Activated CD4-positive, alpha-beta T cell treated with anti-CD3 and anti-CD28 coated beads, Interleukin-2, amount 50 U/mL, for 4 hours (primary cell): ENCODE measurements at regions not wholly inside any gene's neighbourhood (a gene's known extent, or its start where the extent isn't known, plus 50 kb on each side); places are given as distances from the start of the nearest gene placed in this dataset.
"Not testable (repeated sequence)": the region's sequence is repeated elsewhere in the genome, so short reads cannot be mapped to it uniquely, and the experiment has no call there.

Source experiments
- DNase-seq, 2 experiments: peaks; one replicate each; pipeline ENCODE4 v3.0.0-alpha.2; 2020

DNA sequence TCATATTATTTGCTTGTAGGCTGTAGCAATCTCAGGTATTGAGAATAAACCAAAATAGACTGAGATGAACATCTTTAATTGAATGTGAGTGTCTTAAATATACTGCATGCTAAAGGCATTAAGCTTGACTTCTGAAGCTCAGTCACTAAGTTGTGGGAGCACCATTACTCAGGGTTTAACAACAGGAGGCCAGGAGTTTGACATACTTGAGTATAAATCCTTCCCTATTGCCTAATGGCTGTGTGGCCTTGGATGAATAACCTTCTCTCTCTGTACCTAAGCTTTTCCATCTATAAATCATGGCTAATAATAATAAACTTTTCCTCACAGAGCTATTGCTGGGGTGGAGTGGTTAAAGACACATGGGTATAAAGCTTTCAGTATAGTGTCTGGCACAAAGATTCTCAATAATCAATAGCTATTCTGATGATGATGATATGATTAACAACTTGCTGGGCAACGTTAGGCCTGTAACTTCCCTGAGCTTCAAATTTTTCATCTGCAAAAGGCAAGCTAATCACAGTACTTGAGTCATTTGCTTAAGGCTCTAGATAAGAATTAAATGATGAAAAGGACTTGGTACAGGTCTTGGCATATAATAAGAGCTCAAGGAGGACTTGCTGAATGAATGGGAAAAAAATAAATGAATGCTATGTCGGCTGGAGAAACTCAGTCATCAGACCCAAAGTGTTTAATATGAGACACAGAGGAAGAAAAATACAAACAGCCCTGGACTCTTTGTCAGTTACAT is 174.0 kb upstream of the IL12B start:
- DNase-seq = no peak

GRCh38 chr5:159504857-159505304 is 174.6 kb upstream of the IL12B start:
- DNase-seq = no peak

GRCh38 chr5:159507055-159507454 is 176.8 kb upstream of the IL12B start:
- no peak for DNase-seq

- no peak for DNase-seq
Observed at GRCh38 chr5:159507661-159508060, 177.4 kb upstream of the IL12B start.

DNA sequence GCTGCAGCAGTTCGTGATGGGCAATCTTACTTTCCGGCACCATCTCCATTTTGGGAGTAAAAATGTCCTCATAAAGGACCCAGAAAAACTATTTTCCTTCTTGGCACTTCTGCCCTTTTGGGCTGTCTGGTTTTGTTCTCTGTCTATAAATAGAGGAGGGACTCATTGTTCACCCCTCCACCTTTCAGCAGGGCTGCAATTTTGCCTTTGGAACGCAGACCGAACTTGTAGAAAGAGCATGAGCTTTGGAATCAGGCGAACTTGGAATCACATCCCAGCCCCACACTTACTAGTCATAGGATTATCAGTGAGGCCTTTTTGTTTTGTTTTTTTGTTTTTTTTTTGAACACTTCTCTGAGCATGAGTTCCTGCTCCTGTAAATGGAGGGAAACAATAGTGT is 178.1 kb upstream of the IL12B start:
- no peak for DNase-seq

DNA sequence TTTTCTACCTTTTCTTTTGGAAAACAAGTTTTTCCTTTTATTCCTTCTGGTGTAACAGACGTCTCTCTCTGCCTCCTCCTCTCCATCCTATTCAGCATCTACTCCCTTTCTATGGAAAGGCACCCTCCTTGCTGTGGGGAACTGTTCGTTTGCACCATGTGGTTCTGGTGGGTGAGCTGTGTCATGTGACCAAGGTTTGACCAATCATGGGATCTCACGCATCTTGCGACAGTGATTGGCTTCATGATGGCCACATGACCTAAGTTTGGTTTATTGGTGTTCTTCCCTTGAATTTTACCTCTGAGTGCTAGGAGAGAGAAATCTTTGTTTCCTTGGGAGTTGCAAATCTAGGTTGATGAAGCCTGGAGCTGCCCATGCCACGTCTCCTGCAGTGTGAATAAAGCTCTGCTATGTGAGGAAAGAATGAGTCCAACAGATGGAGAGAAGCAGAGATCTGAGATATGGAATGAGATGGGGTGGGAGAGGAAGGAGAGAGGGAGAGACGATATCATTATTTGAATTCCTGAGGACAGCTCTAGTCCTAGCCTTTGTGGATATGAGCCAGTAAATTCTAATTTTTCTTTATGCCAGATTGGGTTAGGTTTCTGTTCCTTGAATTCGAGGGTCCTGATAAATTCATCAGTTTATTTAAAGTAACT is 178.8 kb upstream of the IL12B start:
- no peak for DNase-seq

DNA sequence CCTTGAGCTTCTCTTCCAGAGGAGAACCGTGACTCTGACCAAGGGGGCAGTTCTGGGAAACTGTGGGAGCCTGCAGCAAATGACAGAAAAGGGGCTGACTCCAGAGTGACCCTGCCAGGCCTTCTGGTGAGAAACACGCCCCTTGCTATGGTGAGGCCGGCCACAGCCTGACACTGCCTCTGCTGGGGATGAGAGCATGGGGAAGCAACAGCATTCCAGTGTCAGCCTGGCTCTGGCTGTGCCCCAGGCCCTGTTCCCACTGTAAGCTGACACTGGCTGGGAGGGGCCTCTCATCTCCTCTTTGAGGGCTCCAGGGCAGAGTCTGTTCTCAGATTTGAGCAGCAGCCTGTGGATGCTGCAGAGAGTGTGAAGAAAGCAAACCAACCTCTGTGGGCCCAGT is 180.0 kb upstream of the IL12B start:
- DNase-seq = no peak

DNA sequence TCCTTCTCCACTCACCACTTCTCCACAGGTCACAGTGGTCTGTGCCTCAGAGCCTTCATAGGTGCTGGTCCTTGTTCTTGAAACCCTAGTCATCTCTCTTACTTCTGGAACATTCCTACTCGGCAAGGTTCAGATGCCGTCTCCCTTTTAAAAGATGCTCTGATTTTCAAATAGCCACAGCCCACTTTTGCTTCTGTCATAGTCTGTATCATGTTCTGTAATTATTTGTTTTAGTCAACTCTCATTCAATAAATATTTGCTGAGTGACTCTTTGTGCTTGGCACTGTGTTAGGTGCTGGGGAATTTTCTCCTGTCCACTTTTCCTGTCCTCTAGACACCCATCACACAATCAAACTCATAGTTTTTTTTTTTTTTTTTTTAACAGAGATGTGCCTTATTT is 181.3 kb upstream of the IL12B start:
- no peak for DNase-seq

DNA sequence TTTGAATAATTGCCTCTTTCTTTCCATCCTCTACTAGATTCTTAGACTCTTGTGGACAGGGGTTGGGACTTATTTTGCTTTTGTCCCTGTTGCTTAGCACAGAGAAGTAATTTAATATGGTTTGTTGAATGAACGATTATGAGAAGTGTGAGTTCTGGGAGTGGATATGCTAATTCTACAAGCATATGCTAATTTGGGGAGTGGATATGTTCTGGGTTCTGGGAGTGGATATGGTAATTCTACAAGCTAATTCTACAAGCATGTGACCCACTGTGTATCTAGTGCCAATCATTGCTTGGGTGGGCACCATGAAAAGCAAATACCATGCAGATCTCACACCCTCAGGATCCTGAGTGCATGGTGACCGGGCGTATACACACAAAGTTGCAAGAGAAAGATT is 181.8 kb upstream of the IL12B start:
- DNase-seq = no peak

DNA sequence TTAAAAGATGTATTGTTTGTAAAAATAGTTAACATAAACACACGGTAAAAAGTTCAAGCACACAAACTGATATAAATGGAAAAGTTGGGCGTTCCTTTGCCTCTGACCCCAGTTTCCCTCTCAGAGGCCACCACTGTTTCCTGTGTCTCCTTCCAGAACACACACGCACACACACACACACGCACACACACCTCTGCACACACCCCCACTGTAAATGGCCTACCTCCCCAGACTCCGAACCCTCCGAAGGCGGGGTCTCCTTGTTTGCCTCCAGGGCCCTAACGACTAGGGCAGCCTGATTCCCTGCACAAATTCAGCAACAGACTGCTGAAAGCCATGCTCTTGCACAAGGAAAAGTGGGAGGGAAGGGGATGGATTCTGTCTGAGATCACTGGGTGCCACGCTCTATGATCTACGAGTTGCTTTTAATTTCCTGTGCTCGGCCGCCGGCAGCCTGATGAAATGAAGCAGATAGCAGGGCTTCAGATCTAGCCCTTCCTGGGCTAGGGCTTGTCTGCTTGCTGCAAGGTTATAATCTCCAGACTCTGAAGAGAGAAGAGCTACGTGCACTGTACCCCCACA is 184.0 kb upstream of the IL12B start:
- DNase-seq = no peak

DNA sequence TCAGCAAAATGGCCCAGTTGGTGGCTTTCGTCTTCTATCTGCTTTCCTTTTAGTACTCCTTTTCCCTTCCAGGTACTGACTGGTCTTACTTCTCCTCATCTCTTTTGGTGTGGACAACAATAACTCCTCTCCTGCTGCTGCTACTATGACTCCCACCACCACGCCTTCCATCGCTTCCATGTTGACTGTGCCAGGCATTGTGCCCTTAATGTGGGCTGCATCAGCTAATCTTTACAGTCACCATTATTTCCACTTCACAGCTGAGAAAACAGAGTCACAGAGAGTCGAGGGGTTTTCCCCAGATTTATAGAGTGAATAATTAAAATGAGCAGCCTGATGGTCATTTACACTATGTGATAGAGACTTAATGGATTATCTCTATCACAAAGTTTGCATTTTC is 184.9 kb upstream of the IL12B start:
- no peak for DNase-seq

- peak; percentile 37 to 38 for DNase-seq
Observed at GRCh38 chr5:159515909-159516415, 185.7 kb upstream of the IL12B start.

GRCh38 chr5:159518371-159518770 is 188.1 kb upstream of the IL12B start:
- DNase-seq = no peak

DNA sequence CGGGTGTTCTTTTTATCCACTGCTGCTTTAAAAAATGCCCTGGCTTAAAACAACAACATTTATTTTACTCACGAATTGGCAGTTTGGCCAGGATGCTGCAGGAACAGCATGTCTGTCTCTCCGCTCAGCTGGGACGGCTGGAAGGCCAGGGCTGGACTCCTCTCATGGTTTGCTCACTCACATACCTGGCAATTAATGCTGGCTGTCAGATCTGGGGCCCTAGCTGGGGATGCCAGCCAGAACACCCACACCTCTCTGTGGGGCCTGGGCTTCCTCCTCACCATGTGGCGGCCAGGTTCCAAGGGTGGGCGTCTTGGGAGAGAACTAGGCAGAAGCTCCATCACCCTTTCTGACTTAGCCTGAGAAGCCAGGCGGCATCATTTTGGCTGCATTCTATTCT is 189.1 kb upstream of the IL12B start:
- no peak for DNase-seq

DNA sequence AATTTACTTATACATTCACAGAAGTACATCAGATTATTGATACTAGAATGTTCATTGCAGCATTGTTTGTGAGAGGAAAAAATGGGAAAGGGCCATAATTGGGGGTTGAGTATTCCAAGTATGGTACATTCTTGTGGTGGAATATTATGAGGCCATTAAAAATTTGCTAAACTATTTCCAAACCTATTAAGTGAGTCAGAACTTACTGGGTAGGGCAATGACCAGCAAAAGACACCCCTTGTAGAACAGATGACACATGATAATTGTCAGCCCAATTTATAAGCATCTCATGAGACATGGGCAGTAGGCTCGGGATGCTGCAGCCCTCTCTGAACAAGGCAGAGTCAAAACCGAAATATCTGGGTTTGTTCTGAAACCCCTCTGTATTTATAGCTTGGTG is 192.6 kb upstream of the IL12B start:
- DNase-seq = no peak

DNA sequence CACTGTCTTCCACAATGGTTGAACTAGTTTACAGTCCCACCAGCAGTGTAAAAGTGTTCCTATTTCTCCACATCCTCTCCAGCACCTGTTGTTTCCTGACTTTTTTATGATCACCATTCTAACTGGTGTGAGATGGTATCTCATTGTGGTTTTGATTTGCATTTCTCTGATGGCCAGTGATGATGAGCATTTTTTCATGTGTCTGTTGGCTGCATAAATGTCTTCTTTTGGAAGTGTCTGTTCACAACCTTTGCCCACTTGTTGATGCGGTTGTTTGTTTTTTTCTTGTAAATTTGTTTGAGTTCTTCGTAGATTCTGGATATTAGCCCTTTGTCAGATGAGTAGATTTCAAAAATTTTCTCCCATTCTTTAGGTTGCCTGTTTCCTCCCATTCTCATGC is 194.0 kb upstream of the IL12B start:
- not testable (repeated sequence) for DNase-seq

- DNase-seq = no peak
Observed at GRCh38 chr5:159525117-159525516, 194.8 kb upstream of the IL12B start.

DNA sequence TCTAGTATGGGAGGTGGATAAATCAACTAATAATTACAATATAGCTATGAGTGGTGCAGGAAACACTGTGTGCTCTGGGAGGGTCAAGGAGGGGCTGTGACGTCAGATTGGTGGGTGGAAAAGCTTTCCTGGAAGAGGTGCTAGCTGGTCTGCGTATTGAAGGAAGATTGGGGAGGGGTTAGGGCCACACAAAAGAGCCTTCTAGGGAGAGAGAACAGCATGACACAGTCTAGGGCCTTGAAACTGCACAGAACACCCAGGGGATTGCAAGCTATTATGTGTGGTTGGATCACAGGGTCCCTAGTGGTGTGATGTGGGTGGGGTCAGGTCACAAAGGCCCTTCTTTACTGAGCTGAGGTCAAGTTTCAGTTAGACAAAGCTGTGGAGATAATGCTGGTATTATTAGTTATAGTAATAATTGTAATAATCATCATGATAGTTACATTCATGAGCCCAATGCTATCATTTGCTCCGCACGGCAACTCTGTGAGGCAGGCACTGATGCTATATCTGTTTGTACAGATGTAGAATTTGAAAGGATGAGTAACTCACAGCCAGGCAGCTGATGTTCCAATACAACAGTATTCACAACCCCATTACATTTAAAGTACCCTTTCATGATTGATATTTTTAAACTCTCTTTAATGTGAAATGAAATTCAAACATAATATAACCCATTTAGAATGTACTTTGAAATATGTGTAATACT is 197.4 kb upstream of the IL12B start:
- DNase-seq = no peak

DNA sequence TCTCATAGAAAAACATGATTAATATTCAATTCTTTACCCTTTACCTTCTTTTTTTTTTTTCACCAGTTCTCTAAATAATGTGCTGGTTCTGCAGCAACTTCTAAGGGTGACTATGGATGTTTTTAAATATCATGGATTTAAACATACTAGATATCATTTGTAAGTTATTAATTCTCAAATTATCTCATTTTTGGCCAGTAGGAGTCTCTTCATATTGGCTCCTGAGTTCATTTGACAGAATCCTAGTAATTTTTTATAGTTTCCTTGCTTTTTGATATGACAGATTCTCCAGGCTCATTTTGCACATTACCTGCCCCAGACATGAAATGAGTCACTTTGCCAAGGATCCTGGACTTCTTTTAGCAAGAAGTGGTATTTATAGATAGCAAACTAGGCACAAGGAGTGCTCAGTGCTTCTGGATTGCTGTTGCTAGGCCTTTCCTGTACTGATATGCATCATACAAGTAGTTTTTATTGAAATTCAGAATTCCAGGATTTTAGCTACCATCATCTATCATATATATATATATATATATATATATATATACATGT is 201.3 kb upstream of the IL12B start:
- DNase-seq = no peak

- DNase-seq = no peak
Observed at GRCh38 chr5:159533197-159533596, 202.9 kb upstream of the IL12B start.

- DNase-seq = no peak
Observed at GRCh38 chr5:159536166-159536565, 205.9 kb upstream of the IL12B start.

- DNase-seq = no peak
Observed at GRCh38 chr5:159536646-159537045, 206.4 kb upstream of the IL12B start.

DNA sequence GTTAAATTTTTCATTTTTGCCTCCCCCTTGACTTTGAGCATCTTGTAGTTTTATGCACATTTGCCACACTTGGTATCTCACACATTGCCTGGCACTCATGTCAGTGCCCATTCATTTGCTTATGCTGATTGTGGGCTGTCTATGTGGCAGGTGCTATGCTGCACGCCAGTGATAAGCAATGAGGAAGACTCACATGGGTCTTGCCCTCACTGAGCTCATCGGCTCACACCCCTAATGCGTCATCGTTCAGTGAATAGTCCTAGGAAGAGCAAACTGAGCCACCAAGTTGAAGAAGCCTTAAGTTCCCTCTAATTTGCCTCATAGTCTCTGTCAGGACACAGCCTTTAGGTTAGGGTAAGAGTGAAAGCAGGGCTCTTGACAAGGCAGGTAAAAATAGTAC is 209.4 kb upstream of the IL12B start:
- DNase-seq = no peak
